ENCODE measurements at regions not wholly inside any gene's neighbourhood (a gene's known extent, or its start where the extent isn't known, plus 50 kb on each side); places are given as distances from the start of the nearest gene placed in this dataset.
"Not testable (repeated sequence)": the region's sequence is repeated elsewhere in the genome, so short reads cannot be mapped to it uniquely, and the experiment has no call there.

DNA sequence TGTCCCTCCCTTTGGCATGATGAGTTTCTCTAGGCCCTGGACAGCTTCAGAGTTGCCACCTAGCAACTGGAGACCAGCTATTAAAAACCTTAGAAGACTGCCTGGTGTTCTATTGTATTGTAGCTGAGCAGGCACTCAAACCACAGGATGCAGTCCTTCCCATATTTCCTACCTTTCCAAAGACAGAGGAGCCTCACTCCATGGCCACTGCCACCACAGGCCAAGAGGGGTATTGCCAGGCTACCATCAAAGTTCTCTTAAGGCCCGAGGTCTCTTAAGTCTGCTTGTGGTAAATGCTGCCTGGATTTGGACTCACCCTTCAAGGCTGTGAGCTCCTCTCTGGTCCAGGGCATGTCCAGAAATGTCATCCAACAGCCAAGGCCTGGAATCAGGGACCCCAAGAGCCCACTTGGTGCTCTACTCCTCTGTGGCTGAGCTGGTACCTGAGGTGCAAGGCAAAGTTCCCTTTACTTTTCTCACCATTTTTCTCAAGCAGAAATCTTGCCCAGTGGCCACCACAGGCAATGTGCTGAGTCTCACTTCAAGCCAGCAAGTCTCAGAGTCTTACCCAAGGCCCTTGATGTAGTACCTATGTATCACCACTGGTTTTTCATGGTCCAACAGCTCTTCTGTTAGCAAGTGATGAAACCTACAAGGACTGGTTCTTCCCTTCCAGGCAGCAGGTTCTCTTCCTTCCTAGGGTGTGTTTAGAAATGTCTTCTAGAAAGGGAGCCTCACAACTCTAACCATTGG lies 269.4 kb downstream of the AMY1C start:
- no peak for DNase-seq (ENCODE audit: insufficient read length, low spot score)
- no peak for FAIRE-seq

DNA sequence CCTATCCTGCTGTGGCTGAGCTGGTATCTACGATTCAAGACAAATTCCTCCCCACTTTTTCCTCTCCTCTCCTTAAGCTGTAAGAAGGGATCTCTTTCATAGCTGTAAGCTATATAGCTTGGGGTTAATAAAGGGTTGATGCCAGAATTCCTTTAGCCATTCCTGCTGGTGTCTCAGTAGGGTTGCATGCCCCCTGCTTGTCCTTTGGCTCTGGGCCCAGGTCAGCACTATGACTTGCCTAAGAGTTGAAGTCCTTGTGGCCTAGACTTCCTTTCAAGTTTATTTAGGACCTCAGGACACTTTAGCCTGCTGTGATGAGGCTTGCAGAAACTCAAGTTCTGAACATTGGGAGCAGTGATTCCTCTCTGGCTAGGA lies 270.0 kb downstream of the AMY1C start:
- DNase-seq (ENCODE audit: insufficient read length, low spot score) (no peak), FAIRE-seq (no peak)

DNA sequence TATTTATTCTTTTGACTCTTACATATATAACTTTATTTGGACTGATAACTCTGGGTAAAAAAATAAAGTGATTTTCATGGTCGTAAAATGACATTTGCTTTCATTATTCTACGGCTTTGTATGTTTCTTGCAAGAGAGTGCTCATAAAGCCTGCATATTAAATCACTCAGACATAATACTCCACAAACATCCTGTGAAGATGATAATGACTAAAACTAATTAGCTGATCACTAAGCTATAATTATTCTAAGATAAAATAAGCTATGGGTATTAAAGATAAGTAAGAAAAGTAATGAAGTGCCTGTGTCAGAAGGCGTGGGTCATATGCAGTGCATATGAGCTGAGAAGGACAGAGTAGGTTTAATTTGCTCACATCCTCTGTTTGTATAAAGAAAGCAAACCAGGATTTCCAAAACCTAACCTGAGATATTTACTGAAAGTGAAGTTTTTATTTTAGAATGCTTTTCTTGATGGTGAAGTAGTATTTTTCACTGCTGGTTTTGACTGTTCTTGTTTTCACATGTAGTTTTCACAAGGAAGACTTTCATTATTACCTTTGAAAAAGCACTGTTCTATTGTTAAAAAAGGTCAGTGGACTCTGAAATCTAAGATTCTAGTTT lies 278.8 kb downstream of the AMY1C start:
- no peak for FAIRE-seq
- no peak for DNase-seq (ENCODE audit: insufficient read length, low spot score)

- DNase-seq (ENCODE audit: insufficient read length, low spot score): no peak
- FAIRE-seq: no peak
Observed at GRCh38 chr1:104029456-104029970, 279.8 kb downstream of the AMY1C start.

DNA sequence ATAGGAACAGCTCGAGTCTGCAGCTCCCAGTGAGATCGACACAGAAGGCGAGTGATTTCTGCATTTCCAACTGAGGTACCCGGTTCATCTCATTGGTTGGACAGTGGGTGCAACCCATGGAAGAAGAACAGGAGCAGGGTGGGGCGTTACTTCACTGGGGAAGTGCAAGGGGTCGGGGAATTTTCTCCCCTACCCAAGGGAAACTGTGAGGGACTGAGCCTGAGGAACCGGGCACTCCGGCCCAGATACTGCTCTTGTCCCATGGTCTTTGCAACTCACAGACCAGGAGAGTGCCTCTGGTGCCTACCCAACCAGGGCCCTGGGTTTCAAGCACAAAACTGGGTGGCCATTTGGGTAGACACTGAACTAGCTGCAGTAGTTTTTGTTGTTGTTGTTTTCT lies 307.1 kb downstream of the AMY1C start:
- DNase-seq (ENCODE audit: insufficient read length, low spot score): no peak
- FAIRE-seq: no peak

DNA sequence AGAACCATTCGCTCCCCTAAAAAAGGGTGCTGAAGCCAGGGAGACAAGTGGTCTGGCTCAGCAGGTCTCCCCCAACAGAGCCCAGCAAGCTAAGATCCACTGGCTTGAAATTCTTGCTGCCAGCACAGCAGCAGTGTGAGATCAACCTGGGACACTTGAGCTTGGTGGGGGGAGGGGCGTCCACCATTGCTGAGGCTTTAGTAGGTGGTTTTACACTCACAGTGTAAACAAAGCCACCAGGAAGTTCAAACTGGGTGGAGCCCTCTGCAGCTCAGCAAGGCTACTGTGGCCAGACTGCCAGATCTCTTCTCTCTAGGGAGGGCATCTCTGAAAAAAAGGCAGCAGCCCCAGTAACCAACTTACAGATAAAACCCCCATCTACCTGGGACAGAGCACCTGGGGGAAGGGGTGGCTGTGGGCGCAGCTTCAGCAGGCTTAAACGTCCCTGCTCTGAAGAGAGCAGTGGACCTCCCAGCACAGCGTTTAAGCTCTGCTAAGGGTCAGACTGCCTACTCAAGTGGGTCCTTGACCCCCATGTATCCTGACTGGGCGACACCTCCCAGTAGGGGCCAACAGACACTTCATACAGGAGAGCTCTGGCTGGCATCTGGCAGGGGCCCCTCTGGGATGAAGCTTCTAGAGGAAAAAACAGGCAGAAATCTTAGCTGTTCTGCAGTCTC lies 307.7 kb downstream of the AMY1C start:
- not testable (repeated sequence) for DNase-seq (ENCODE audit: insufficient read length, low spot score); FAIRE-seq

DNA sequence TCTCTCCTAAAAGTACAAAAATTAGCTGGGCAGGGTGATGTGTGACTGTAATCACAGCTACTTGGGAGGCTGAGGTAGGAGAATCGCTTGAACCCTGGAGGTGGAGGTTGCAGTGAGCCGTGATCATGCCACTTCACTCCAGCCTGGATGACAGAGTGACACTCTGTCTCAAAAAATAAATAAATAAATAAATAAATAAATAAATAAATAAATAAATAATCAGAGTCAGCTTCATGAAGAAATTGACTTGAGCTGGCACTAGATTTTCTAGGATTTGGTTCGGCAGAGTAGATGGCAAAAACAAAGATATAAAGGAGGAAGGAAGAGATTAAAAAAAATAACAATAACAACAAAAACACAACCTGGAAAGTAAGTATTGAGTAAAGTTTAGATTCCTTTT lies 311.9 kb downstream of the AMY1C start:
- not testable (repeated sequence) for DNase-seq (ENCODE audit: insufficient read length, low spot score); FAIRE-seq

GRCh38 chr1:104064399-104064798 lies 314.7 kb downstream of the AMY1C start:
- FAIRE-seq: no peak
- DNase-seq (ENCODE audit: insufficient read length, low spot score): no peak

- DNase-seq (ENCODE audit: insufficient read length, low spot score): no peak
Observed at GRCh38 chr1:104072915-104073371, 323.2 kb downstream of the AMY1C start.

DNA sequence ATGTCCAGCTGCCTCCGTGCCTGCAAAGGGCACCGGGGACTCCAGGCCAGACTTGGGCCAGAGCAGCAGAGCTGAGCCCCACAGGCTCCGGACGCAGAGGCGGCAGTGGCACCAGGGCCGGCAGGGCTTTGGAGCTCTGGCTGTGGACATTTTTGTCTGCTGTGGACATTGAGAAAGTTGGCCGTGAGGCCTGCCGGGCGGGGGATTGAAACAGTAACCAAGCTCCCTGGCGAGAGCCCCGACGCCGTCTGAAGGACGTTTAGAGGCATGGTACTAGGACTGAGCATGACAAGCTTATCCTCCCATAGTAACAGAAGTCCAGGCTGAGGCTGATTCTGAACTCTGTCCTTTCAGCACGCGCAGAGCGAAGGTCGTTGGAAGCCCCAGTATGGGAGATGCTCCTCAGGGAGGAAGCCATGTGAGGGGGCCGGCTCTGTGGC lies 323.8 kb downstream of the AMY1C start:
- no peak for FAIRE-seq

More at GRCh38 chr1:104072915-104073371, 323.2 kb downstream of the AMY1C start:
- FAIRE-seq: no peak

DNA sequence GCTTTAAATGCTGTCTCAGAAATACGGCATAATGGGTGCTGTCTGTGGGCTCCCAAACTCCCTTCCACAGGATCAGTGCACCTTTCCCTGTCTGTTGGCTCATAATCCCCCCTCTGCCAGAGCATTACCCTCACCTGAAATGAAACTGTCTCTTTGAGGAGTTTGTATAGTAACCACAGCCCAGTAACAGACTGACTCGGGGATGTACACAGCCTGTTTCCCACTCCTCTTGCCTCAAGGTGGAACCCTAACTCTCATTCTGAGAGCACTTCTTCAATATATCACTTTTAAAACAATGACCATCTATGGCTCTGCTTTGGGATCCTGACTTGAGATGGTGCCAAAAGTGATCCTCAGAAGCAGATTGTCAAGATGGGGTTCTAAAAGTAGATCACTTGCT lies 332.5 kb downstream of the AMY1C start:
- DNase-seq (ENCODE audit: insufficient read length, low spot score): no peak
- FAIRE-seq: no peak

More for the DNA sequence above, 323.8 kb downstream of the AMY1C start:
- DNase-seq (ENCODE audit: insufficient read length, low spot score): no peak

GRCh38 chr1:104084380-104084779 lies 334.7 kb downstream of the AMY1C start:
- DNase-seq (ENCODE audit: insufficient read length, low spot score): no peak
- FAIRE-seq: no peak

DNA sequence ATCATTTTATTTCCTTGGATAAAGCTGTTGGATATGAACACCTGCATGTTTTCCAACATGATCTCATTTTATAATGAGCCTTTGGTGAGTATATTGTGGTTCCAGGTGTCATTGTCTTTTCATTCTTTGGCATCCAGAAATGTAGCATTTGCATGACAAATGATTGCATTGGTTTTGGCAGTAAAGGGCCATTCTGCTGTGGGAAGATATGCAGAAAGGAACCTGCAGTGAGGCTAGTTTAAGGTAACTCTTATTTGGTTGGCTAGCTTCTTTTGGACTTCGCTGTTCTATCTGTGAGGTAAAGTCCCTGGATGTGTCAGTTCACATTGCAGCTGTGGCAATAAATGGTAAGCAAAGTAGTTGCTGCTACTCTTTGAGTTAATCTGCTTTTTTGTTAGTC lies 343.0 kb downstream of the AMY1C start:
- no peak for DNase-seq (ENCODE audit: insufficient read length, low spot score)
- FAIRE-seq: no peak

- no peak for FAIRE-seq
- no peak for DNase-seq (ENCODE audit: insufficient read length, low spot score)
Observed at GRCh38 chr1:104098837-104099236, 349.1 kb downstream of the AMY1C start.

DNA sequence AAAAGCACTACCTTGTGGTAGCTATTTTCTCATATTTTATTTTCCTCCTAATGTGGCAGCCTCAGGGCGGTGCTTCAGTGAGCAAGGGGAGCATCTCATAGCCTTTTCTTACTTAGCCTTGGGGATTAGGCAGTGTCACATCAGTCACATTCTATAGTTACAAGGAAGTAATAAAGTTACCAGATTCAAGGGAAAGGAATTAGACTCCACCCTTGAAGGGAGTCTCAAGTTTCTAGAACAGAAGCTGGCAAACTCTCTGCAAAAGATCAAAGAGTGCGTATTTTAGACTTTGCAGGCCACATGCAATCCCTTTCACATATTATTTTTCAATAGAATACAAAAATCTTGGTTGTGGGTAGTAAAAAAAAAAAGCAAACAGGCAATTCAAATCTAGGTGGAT lies 350.4 kb downstream of the AMY1C start:
- FAIRE-seq: no peak
- DNase-seq (ENCODE audit: insufficient read length, low spot score): no peak

DNA sequence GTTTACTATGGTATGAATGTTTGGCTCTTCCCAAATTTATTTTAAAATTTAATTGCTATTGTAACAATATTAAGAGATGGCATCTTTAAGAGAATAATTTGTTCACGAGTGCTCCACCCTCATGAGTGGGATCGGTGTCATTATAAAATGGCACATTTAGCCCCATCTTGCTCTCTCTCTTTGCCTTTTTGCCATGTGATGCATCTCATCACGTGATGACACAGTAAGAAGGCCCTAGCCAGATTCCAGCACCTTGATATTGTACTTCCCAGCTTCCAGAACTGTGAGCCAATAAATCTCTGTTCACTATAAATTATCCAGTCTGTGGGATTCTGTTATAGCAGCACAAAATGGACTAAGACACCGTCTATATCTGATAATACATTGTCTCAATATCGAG lies 355.8 kb downstream of the AMY1C start:
- FAIRE-seq (no peak), DNase-seq (ENCODE audit: insufficient read length, low spot score) (no peak)

DNA sequence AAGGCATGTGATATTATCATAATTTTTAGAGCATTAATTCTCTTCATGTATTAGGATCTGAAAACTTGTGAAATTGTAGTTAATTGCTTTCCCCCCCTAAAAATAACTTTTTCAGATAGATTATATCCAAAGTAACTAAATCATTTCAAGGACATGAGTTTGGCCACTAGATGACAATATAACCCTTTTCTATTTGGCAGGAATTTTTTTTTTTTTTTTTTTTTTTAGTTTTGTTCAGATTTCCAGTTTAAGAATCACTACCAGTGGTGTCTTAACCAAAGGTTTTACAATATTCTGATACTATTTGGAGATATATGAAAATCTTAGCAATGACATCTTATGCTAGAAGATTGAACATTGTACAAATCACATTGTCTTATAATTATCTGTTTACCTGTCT lies 370.8 kb downstream of the AMY1C start:
- FAIRE-seq: no peak
- no peak for DNase-seq (ENCODE audit: insufficient read length, low spot score)

DNA sequence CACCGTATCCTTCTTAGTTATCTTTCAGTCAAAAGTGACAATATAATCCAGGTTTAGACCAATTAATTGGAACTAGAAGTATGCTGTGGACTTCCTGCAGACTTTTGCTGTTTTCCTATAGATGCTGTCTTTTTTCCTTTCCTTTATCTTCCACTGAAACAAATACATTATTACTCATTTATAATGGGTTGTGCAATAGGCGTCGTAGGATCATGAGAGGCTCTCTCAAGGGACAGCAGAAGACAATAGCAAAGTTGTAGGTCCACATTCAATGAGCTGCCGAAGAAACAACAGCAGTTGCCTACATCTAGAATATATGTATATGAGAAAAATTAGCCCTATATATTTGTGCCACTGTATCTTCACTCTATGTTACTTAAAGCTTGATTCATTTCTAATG lies 371.6 kb downstream of the AMY1C start:
- no peak for FAIRE-seq
- DNase-seq (ENCODE audit: insufficient read length, low spot score): no peak

DNA sequence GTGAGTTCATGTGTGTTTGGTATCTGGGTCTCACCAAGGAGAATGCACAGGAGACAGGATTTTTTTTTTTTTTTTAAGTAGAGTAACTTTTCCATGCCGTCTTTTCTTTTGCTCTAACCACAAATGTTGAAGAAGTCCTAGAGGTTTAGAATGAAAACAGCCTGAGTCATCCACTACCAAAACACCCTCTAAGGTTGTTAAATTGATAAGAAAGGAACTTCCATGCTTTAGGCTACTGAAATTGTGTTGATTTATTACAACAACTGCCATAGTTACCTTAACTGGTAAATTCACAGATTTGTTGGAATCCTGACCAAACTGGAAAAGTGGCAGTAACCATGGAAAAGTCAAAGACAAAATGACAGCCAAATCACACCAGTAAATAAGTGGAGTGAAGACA lies 375.6 kb downstream of the AMY1C start:
- FAIRE-seq: no peak

DNA sequence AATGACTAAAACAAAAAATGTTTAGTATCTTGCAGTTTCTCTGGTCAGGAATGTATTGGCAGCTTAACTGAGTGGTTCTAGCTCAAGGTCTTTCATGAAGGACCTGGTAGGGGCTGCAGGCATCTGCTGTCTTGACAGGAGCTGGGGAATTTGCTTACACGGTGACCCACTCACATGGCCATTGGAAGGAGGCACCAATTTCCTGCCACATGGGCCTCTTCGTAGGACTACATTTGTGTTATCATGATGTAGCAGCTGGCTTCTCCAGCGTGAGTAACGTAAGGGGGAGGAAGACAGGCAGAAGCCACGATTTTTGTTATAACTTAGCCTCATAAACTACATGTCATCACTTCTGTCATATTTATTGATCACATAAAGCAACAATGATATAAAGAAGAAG lies 376.3 kb downstream of the AMY1C start:
- FAIRE-seq: no peak
- DNase-seq (ENCODE audit: insufficient read length, low spot score): no peak

More for the DNA sequence above, 375.6 kb downstream of the AMY1C start:
- no peak for DNase-seq (ENCODE audit: insufficient read length, low spot score)

DNA sequence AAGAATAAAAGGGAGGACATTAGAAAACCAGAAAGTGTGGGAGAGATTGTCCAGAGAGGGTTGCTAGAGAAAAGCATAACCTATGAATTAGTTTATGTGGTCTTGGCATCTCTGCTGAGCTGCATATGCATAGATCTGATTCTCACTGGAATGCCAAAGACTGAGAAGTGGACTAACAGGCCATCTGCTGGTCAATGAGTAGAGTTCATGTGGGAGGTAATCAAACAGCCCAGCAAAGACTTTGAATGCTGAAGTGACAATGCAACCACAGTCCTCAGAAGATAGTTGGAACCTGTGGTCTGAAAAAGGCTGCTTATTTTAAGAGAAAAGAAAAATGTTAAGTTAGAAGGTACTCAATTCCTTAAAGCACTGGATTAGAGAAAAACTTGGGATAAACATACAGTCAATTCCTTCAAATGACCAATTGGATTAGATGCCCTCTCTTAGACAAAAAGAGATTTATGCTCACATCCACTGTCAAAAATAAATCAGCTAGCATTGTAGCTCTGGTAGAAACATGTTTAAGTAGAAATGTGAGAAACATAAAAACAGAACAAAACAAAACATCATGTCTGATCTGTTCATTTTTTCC lies 382.8 kb downstream of the AMY1C start:
- DNase-seq (ENCODE audit: insufficient read length, low spot score) (peak; percentile 1), FAIRE-seq (no peak)
